Type B pancreatic cell (in vitro differentiated cells): ENCODE measurements at regions not wholly inside any gene's neighbourhood (a gene's known extent, or its start where the extent isn't known, plus 50 kb on each side); places are given as distances from the start of the nearest gene placed in this dataset.

ENCODE experiments used
- DNase-seq: peaks from one replicate; pipeline ENCODE4 v3.0.0; 2021; ENCODE audit warnings: mixed read lengths; ENCODE audit not compliant: unreplicated experiment; ENCODE audit errors: extremely low spot score
- H3K27ac Mint-ChIP-seq: 2 replicates; pipeline ENCODE4 v1.8.0; 2021; ENCODE audit warnings: mild to moderate bottlenecking, mixed read lengths
- H3K27me3 Mint-ChIP-seq: 2 replicates; pipeline ENCODE4 v1.8.0; 2021; ENCODE audit warnings: mixed read lengths
- H3K36me3 Mint-ChIP-seq: 2 replicates; pipeline ENCODE4 v1.8.0; 2021; ENCODE audit warnings: mixed read lengths
- H3K4me1 Mint-ChIP-seq: one replicate; pipeline ENCODE4 v1.8.0; 2021; ENCODE audit warnings: mixed read lengths; ENCODE audit not compliant: unreplicated experiment
- H3K4me3 Mint-ChIP-seq: 2 replicates; pipeline ENCODE4 v1.8.0; 2021; ENCODE audit warnings: mild to moderate bottlenecking, mixed read lengths
- H3K9me3 Mint-ChIP-seq: 2 replicates; pipeline ENCODE4 v1.8.0; 2021; ENCODE audit warnings: mixed read lengths
- CTCF ChIP-seq: fragments of 200-600 bp; sonication (generic); conservative IDR thresholded peaks from 2 replicates; pipeline ENCODE4 v1.5.0; 2021; ENCODE audit warnings: antibody characterized with exemption, mild to moderate bottlenecking

- Mint-ChIP-seq H3K27me3 (no peaks in the 10 kb centered on the region), H3K9me3 (no peaks in the 10 kb centered on the region), H3K36me3 (no peaks in the 10 kb centered on the region), H3K27ac (no peak overlapping the region), H3K4me3 (no peak overlapping the region), H3K4me1 (no peaks in the 10 kb centered on the region)
- no peak for TF ChIP-seq CTCF
- no peak for DNase-seq
These were observed 140.4 kb upstream of the UFL1 start for GRCh38 chr6:96381246-96381645.

- TF ChIP-seq CTCF: no peak
- DNase-seq: no peak
- no peaks in the 10 kb centered on the region for H3K27me3 Mint-ChIP-seq
- no peak overlapping the region for H3K27ac Mint-ChIP-seq
- no peak overlapping the region for H3K4me3 Mint-ChIP-seq
- H3K9me3 Mint-ChIP-seq: no peaks in the 10 kb centered on the region
- no peaks in the 10 kb centered on the region for H3K36me3 Mint-ChIP-seq
- no peaks in the 10 kb centered on the region for H3K4me1 Mint-ChIP-seq
These were observed 129.7 kb upstream of the UFL1 start for GRCh38 chr6:96391776-96392360.

- H3K4me1 Mint-ChIP-seq: no peaks in the 10 kb centered on the region
- H3K27me3 Mint-ChIP-seq: no peaks in the 10 kb centered on the region
- no peaks in the 10 kb centered on the region for H3K36me3 Mint-ChIP-seq
- H3K27ac Mint-ChIP-seq: no peak overlapping the region
- H3K4me3 Mint-ChIP-seq: no peak overlapping the region
- TF ChIP-seq CTCF: peak; percentile 51
- no peaks in the 10 kb centered on the region for H3K9me3 Mint-ChIP-seq
- DNase-seq: no peak
These were observed 126.9 kb upstream of the UFL1 start for GRCh38 chr6:96394727-96395126.

GRCh38 chr6:96410467-96410866 lies 111.1 kb upstream of the UFL1 start:
- Mint-ChIP-seq H3K4me1 (no peaks in the 10 kb centered on the region), H3K9me3 (no peaks in the 10 kb centered on the region), H3K4me3 (no peak overlapping the region), H3K27ac (no peak overlapping the region), H3K36me3 (no peaks in the 10 kb centered on the region), H3K27me3 (no peaks in the 10 kb centered on the region)
- no peak for TF ChIP-seq CTCF
- DNase-seq: no peak

GRCh38 chr6:96420294-96420693 lies 101.3 kb upstream of the UFL1 start:
- Mint-ChIP-seq H3K27ac (no peak overlapping the region), H3K4me1 (no peaks in the 10 kb centered on the region), H3K36me3 (no peaks in the 10 kb centered on the region), H3K27me3 (no peaks in the 10 kb centered on the region), H3K4me3 (no peak overlapping the region), H3K9me3 (no peaks in the 10 kb centered on the region)
- DNase-seq: no peak
- no peak for TF ChIP-seq CTCF

GRCh38 chr6:96433950-96434349 lies 87.7 kb upstream of the UFL1 start:
- TF ChIP-seq CTCF: no peak
- H3K4me1 Mint-ChIP-seq: no peaks in the 10 kb centered on the region
- DNase-seq: no peak
- no peak overlapping the region for H3K27ac Mint-ChIP-seq
- peaks cover 12% of the 10 kb centered on the region for H3K9me3 Mint-ChIP-seq
- H3K4me3 Mint-ChIP-seq: no peak overlapping the region
- no peaks in the 10 kb centered on the region for H3K27me3 Mint-ChIP-seq
- H3K36me3 Mint-ChIP-seq: no peaks in the 10 kb centered on the region
